Neural cell (in vitro differentiated cells): ENCODE measurements at regions not wholly inside any gene's neighbourhood (a gene's known extent, or its start where the extent isn't known, plus 50 kb on each side); places are given as distances from the start of the nearest gene placed in this dataset.

Experiments used
- H2AFZ ChIP-seq: fragments of 200-600, 300-800 bp; sonication (generic), shearing (Covaris generic); 2 replicates; pipeline ENCODE4 v1.6.0; 2014; ENCODE audit warnings: low read depth, mild to moderate bottlenecking, antibody characterized with exemption, low read length, moderate library complexity
- H3F3A ChIP-seq: fragments of 200-600 bp; shearing (Covaris generic); 2 replicates; pipeline ENCODE4 v1.6.1; 2016; ENCODE audit warnings: mild to moderate bottlenecking, moderate library complexity, mixed read lengths, antibody characterized with exemption, low read length; ENCODE audit not compliant: insufficient read depth, poor library complexity, severe bottlenecking
- H3K27ac ChIP-seq: fragments of 200-600, 300-800 bp; sonication (generic), shearing (Covaris generic); 2 replicates; pipeline ENCODE4 v1.5.1; 2014; ENCODE audit warnings: mild to moderate bottlenecking, low read length, moderate library complexity
- H3K27me3 ChIP-seq: fragments of 300-800, 200-600 bp; sonication (generic), shearing (Covaris generic); 2 replicates; pipeline ENCODE4 v1.6.0; 2014; ENCODE audit warnings: mild to moderate bottlenecking, low read depth, low read length, moderate library complexity; ENCODE audit not compliant: insufficient read depth
- H3K36me3 ChIP-seq: fragments of 300-800, 200-600 bp; sonication (generic), shearing (Covaris generic); 2 replicates; pipeline ENCODE4 v1.5.1; 2014; ENCODE audit warnings: mild to moderate bottlenecking, antibody characterized with exemption, low read length, moderate library complexity; ENCODE audit not compliant: insufficient read depth
- H3K4me2 ChIP-seq: fragments of 300-800, 200-600 bp; sonication (generic), shearing (Covaris generic); 2 replicates; pipeline ENCODE4 v1.6.0; 2014; ENCODE audit warnings: mild to moderate bottlenecking, low read length
- H3K4me3 ChIP-seq: fragments of 300-800, 200-600 bp; sonication (generic), shearing (Covaris generic); 2 replicates; pipeline ENCODE4 v1.5.1; 2014; ENCODE audit warnings: mild to moderate bottlenecking, low read length, moderate library complexity
- H3K79me2 ChIP-seq: fragments of 200-600 bp; shearing (Covaris generic); replicated peaks from 2 replicates; pipeline ENCODE4 v1.6.0; 2014; ENCODE audit warnings: mild to moderate bottlenecking, low read length, moderate library complexity; ENCODE audit not compliant: insufficient read depth
- H3K9ac ChIP-seq: fragments of 300-800, 200-600 bp; sonication (generic), shearing (Covaris generic); 2 replicates; pipeline ENCODE4 v1.6.1; 2016; ENCODE audit warnings: mild to moderate bottlenecking, low read length, mixed read lengths
- H3K9me2 ChIP-seq: fragments of 200-600 bp; shearing (Covaris generic); 2 replicates; pipeline ENCODE4 v1.6.1; 2016; ENCODE audit warnings: mild to moderate bottlenecking, low read length, mixed read lengths; ENCODE audit not compliant: insufficient read depth
- H3K9me3 ChIP-seq: fragments of 200-600, 300-800 bp; sonication (generic), shearing (Covaris generic); 2 replicates; pipeline ENCODE4 v1.6.1; 2016; ENCODE audit warnings: mild to moderate bottlenecking, mixed run types, low read length, moderate library complexity, mixed read lengths
- H4K20me1 ChIP-seq: fragments of 200-600 bp; shearing (Covaris generic); 2 replicates; pipeline ENCODE4 v1.6.1; 2016; ENCODE audit warnings: mild to moderate bottlenecking, mixed run types; ENCODE audit not compliant: insufficient read depth
- EP300 ChIP-seq: fragments of 450-650 bp; conservative IDR thresholded peaks from 2 replicates; pipeline ENCODE4 v1.6.1; 2014; ENCODE audit warnings: antibody characterized with exemption, mild to moderate bottlenecking, moderate library complexity; ENCODE audit not compliant: poor library complexity, severe bottlenecking
- EZH2 ChIP-seq: fragments of 200-600, 300-800 bp; shearing (Covaris generic), sonication (generic); IDR thresholded peaks from 2 replicates; pipeline ENCODE4 v1.6.1; 2014; ENCODE audit warnings: antibody characterized with exemption, low read length, borderline replicate concordance, mild to moderate bottlenecking; ENCODE audit not compliant: insufficient read depth, poor library complexity, severe bottlenecking
- MXI1 ChIP-seq: fragments of 450-650 bp; conservative IDR thresholded peaks from 2 replicates; pipeline ENCODE4 v1.6.1; 2014; ENCODE audit warnings: antibody characterized with exemption, mild to moderate bottlenecking; ENCODE audit not compliant: poor library complexity, severe bottlenecking
- POLR2AphosphoS5 ChIP-seq: IDR thresholded peaks from 2 replicates; pipeline ENCODE4 v1.6.1; 2012
- RAD21 ChIP-seq: fragments of 450-650 bp; conservative IDR thresholded peaks from 2 replicates; pipeline ENCODE4 v1.6.1; 2014; ENCODE audit warnings: antibody characterized with exemption, mild to moderate bottlenecking, moderate library complexity
- SMC3 ChIP-seq: fragments of 450-650 bp; conservative IDR thresholded peaks from 2 replicates; pipeline ENCODE4 v1.6.1; 2014; ENCODE audit warnings: antibody characterized with exemption, mild to moderate bottlenecking, moderate library complexity; ENCODE audit not compliant: poor library complexity
- TAF1 ChIP-seq: IDR thresholded peaks from 2 replicates; pipeline ENCODE4 v1.6.1; 2012; ENCODE audit warnings: low read depth
- TF ChIP-seq, protein P1 (sequence below): IDR thresholded peaks from 2 replicates; pipeline ENCODE4 v1.6.1; 2012; ENCODE audit warnings: borderline replicate concordance
- TF ChIP-seq, protein P2 (sequence below): fragments of 450-650 bp; IDR thresholded peaks from 2 replicates; pipeline ENCODE4 v1.5.1; 2014; ENCODE audit warnings: antibody characterized with exemption, mild to moderate bottlenecking, moderate library complexity; ENCODE audit not compliant: poor library complexity, severe bottlenecking

DNA sequence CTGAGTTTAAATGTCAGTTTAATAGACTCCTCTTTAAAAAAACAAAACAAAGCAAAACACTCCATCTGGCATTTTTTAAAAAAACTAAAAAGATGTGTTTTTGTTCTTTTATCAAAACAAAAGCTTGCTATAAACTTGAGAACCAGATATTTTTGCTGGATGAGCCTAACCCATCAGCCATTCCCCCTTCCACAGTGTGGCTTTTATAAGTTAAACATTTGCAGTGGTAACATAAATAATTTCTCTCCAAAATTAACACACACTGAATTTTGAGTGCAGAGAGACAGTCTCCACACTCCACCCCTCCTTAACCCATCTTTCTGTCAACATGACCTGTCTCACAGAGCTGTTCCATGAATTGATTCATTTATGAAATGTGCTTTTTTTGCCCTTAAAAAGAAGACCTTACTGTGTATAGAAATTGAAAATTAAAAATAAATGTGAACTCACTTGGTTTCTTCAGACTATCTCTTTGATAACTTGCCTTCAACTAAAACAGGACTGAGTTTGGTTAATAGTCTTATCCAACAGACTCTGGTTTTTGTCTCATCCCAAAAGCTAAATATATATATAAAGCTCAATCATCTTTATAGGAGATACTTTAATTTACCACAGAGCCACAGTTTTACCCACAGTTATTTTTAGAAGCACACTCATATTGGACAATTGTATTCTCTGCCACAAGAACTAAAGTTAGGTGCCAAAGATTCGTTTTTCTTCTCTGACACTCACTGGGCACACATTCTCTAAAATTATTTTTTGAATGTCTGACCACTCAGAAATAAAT, 64.8 kb upstream of the STK39 start:
- no peak overlapping the region for H3K4me2 ChIP-seq

DNA sequence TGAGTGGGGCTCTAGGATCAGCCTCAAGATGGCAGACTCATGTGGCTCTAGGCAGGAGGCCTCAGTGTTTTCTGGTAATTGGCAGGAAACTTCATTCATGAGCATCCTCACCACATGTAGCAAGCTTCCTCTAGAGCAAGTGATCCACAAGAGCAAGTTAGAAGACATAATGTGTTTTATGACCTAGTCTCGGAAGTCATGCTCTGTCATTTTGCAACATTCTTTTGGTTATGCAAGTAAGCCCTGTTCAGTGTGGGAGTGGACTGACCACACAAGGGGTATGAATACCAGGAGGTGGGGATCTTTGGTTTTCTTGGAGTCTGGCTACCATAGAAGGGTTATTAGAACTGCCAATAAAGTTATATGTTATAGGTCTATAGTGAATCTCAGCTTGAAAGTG, 66.8 kb upstream of the STK39 start:
- no peaks in the 10 kb centered on the region for H3F3A ChIP-seq
- no peak overlapping the region for H3K4me3 ChIP-seq
- H3K27ac ChIP-seq = no peak overlapping the region
- no peak overlapping the region for H2AFZ ChIP-seq
- H3K9me2 ChIP-seq = no peaks in the 10 kb centered on the region
- no peak overlapping the region for H3K4me2 ChIP-seq
- TF ChIP-seq POLR2AphosphoS5 (no peak), TAF1 (no peak), RAD21 (no peak), EP300 (no peak), EZH2 (no peak), SMC3 (no peak), MXI1 (no peak)
- TF ChIP-seq, protein P1, sequence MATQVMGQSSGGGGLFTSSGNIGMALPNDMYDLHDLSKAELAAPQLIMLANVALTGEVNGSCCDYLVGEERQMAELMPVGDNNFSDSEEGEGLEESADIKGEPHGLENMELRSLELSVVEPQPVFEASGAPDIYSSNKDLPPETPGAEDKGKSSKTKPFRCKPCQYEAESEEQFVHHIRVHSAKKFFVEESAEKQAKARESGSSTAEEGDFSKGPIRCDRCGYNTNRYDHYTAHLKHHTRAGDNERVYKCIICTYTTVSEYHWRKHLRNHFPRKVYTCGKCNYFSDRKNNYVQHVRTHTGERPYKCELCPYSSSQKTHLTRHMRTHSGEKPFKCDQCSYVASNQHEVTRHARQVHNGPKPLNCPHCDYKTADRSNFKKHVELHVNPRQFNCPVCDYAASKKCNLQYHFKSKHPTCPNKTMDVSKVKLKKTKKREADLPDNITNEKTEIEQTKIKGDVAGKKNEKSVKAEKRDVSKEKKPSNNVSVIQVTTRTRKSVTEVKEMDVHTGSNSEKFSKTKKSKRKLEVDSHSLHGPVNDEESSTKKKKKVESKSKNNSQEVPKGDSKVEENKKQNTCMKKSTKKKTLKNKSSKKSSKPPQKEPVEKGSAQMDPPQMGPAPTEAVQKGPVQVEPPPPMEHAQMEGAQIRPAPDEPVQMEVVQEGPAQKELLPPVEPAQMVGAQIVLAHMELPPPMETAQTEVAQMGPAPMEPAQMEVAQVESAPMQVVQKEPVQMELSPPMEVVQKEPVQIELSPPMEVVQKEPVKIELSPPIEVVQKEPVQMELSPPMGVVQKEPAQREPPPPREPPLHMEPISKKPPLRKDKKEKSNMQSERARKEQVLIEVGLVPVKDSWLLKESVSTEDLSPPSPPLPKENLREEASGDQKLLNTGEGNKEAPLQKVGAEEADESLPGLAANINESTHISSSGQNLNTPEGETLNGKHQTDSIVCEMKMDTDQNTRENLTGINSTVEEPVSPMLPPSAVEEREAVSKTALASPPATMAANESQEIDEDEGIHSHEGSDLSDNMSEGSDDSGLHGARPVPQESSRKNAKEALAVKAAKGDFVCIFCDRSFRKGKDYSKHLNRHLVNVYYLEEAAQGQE = no peak
- TF ChIP-seq, protein P2, sequence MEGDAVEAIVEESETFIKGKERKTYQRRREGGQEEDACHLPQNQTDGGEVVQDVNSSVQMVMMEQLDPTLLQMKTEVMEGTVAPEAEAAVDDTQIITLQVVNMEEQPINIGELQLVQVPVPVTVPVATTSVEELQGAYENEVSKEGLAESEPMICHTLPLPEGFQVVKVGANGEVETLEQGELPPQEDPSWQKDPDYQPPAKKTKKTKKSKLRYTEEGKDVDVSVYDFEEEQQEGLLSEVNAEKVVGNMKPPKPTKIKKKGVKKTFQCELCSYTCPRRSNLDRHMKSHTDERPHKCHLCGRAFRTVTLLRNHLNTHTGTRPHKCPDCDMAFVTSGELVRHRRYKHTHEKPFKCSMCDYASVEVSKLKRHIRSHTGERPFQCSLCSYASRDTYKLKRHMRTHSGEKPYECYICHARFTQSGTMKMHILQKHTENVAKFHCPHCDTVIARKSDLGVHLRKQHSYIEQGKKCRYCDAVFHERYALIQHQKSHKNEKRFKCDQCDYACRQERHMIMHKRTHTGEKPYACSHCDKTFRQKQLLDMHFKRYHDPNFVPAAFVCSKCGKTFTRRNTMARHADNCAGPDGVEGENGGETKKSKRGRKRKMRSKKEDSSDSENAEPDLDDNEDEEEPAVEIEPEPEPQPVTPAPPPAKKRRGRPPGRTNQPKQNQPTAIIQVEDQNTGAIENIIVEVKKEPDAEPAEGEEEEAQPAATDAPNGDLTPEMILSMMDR = no peak
- no peaks in the 10 kb centered on the region for H3K36me3 ChIP-seq
- no peaks in the 10 kb centered on the region for H3K27me3 ChIP-seq
- H3K9me3 ChIP-seq = no peaks in the 10 kb centered on the region
- H3K79me2 ChIP-seq = no peaks in the 10 kb centered on the region
- H4K20me1 ChIP-seq = no peaks in the 10 kb centered on the region
- H3K9ac ChIP-seq = no peak overlapping the region

More for the DNA sequence above, 64.8 kb upstream of the STK39 start:
- H3K27ac ChIP-seq = no peak overlapping the region
- H3K4me3 ChIP-seq = no peak overlapping the region
- no peaks in the 10 kb centered on the region for H3F3A ChIP-seq
- no peak overlapping the region for H3K9ac ChIP-seq
- no peaks in the 10 kb centered on the region for H3K27me3 ChIP-seq
- H4K20me1 ChIP-seq = no peaks in the 10 kb centered on the region
- H3K9me2 ChIP-seq = no peaks in the 10 kb centered on the region
- TF ChIP-seq TAF1 (no peak), POLR2AphosphoS5 (no peak), SMC3 (no peak), EP300 (no peak), RAD21 (no peak), EZH2 (no peak), MXI1 (no peak)
- TF ChIP-seq, protein P2 = no peak
- TF ChIP-seq, protein P1 = no peak
- no peaks in the 10 kb centered on the region for H3K9me3 ChIP-seq
- no peaks in the 10 kb centered on the region for H3K79me2 ChIP-seq
- H3K36me3 ChIP-seq = no peaks in the 10 kb centered on the region
- H2AFZ ChIP-seq = no peak overlapping the region
